GM12878 (cell line): ENCODE measurements at regions not wholly inside any gene's neighbourhood (a gene's known extent, or its start where the extent isn't known, plus 50 kb on each side); places are given as distances from the start of the nearest gene placed in this dataset.

ENCODE experiments used
- ATAC-seq: fragments of 200-7000 bp; cut with Tn5 transposase; 3 replicates; pipeline ENCODE4 v1.9.1; 2020; ENCODE audit warnings: mild to moderate bottlenecking, moderate library complexity
- BruUV-seq: library from RNA; stranded (reverse); fragments of 400-500 nt; replicated peaks from 2 replicates; lab custom pipeline; 2021; lab: Mats Ljungman, UMichigan
- CTCF ChIA-PET: fragments of 300-600 bp; sonication (Branson Sonifier 250); formaldehyde crosslinking; extraction: SDS; loops from one replicate; lab custom pipeline; 2021; ENCODE audit warnings: inconsistent platforms; lab: Yijun Ruan, JAX
- POLR2A ChIA-PET: fragments of 350-600 bp; formaldehyde crosslinking; extraction: SDS; loops from one replicate; lab custom pipeline; 2021; ENCODE audit warnings: inconsistent platforms; lab: Charles Lee
- RAD21 ChIA-PET: fragments of 300-600 bp; sonication (Branson Sonifier 250); formaldehyde crosslinking; loops from one replicate; lab custom pipeline; 2023; ENCODE audit warnings: antibody characterized with exemption; ENCODE audit not compliant: unreplicated experiment; lab: Charles Lee
- SMC1A ChIA-PET: fragments of 300-600 bp; sonication (Branson Sonifier 250); formaldehyde crosslinking; loops from one replicate; lab custom pipeline; 2023; ENCODE audit not compliant: unreplicated experiment, uncharacterized antibody; lab: Charles Lee
- DNase-seq: peaks from one replicate; pipeline ENCODE4 v3.0.0-alpha.2; 2011; ENCODE audit warnings: low read depth, low spot score
- FAIRE-seq: peaks from 3 replicates; lab custom pipeline; 2011; peaks lifted over from hg19 to GRCh38; lab: Jason Lieb, UNC
- H2AFZ ChIP-seq: 2 replicates; pipeline ENCODE4 v1.6.0; 2011; ENCODE audit warnings: low read depth, low read length, control low read depth; ENCODE audit not compliant: control insufficient read depth
- H3K27ac ChIP-seq: 2 replicates; pipeline ENCODE4 v1.5.1; 2011; ENCODE audit warnings: control low read depth; ENCODE audit not compliant: control insufficient read depth, insufficient read depth
- H3K27me3 ChIP-seq, 2 experiments: replicated peaks in 1 of 2; 2 replicates each; pipeline versions ENCODE4 v1.6.0 to v1.6.1; 2011; ENCODE audit warnings: low read length in 1 of 2; ENCODE audit not compliant: control insufficient read depth in 2 of 2, insufficient read depth in 2 of 2
- H3K36me3 ChIP-seq, 2 experiments: 2 replicates each; pipeline ENCODE4 v1.5.1; 2011; ENCODE audit warnings: low read length in 1 of 2; ENCODE audit not compliant: control insufficient read depth in 2 of 2, insufficient read depth in 2 of 2
- H3K4me1 ChIP-seq: 2 replicates; pipeline ENCODE4 v1.6.1; 2011; ENCODE audit warnings: mild to moderate bottlenecking, low read length, moderate library complexity, mixed read lengths; ENCODE audit not compliant: control insufficient read depth, insufficient read depth
- H3K4me2 ChIP-seq: 2 replicates; pipeline ENCODE4 v1.6.0; 2011; ENCODE audit warnings: control low read depth; ENCODE audit not compliant: control insufficient read depth, insufficient read depth
- H3K4me3 ChIP-seq: fragments of 200-600 bp; sonication (generic); 2 replicates; pipeline ENCODE4 v1.5.1; 2016
- H3K79me2 ChIP-seq: 2 replicates; pipeline ENCODE4 v1.6.0; 2011; ENCODE audit warnings: low read length; ENCODE audit not compliant: control insufficient read depth, insufficient read depth
- H3K9ac ChIP-seq: 2 replicates; pipeline ENCODE4 v1.8.0; 2011; ENCODE audit warnings: low read length, control low read depth, mixed read lengths; ENCODE audit not compliant: control insufficient read depth, insufficient read depth
- H3K9me3 ChIP-seq: replicated peaks from 3 replicates; pipeline ENCODE4 v1.5.1; 2011; ENCODE audit warnings: mild to moderate bottlenecking, low read length; ENCODE audit not compliant: control insufficient read depth, insufficient read depth
- H4K20me1 ChIP-seq: 2 replicates; pipeline ENCODE4 v1.6.0; 2011; ENCODE audit not compliant: control insufficient read depth, insufficient read depth
- BCL11A ChIP-seq: IDR thresholded peaks from 2 replicates; pipeline ENCODE4 v1.6.1; 2011; ENCODE audit warnings: low read depth, low read length
- ESRRA ChIP-seq: IDR thresholded peaks from 2 replicates; pipeline ENCODE4 v1.6.1; 2012; ENCODE audit warnings: mild to moderate bottlenecking, low read length, improper control_type of control experiment
- GABPA ChIP-seq: IDR thresholded peaks from 2 replicates; pipeline ENCODE4 v1.6.1; 2014; ENCODE audit warnings: antibody characterized with exemption, low read depth, mild to moderate bottlenecking, inconsistent platforms
- HDAC2 ChIP-seq: fragments of 200-600 bp; sonication (generic); IDR thresholded peaks from 2 replicates; pipeline ENCODE4 v1.6.1; 2017
- HDGF ChIP-seq: fragments of 450-650 bp; IDR thresholded peaks from 2 replicates; pipeline ENCODE4 v1.6.1; 2016; ENCODE audit warnings: antibody characterized with exemption
- PAX5 ChIP-seq: IDR thresholded peaks from 2 replicates; pipeline ENCODE4 v1.6.1; 2011; ENCODE audit warnings: low read depth, low read length, borderline replicate concordance
- POU2F2 ChIP-seq: IDR thresholded peaks from 3 replicates; pipeline ENCODE4 v1.6.1; 2011; ENCODE audit warnings: low read depth, mild to moderate bottlenecking, low read length, borderline replicate concordance
- RFX5 ChIP-seq: IDR thresholded peaks from 2 replicates; pipeline ENCODE4 v1.6.1; 2011; ENCODE audit warnings: low read depth, low read length, improper control_type of control experiment
- SREBF2 ChIP-seq: IDR thresholded peaks from 2 replicates; pipeline ENCODE4 v1.6.1; 2012; ENCODE audit warnings: mild to moderate bottlenecking, low read length
- TBL1XR1 ChIP-seq: IDR thresholded peaks from 2 replicates; pipeline ENCODE4 v1.6.1; 2012; ENCODE audit warnings: low read depth, low read length, improper control_type of control experiment
- ZNF207 ChIP-seq: fragments of 450-650 bp; IDR thresholded peaks from 2 replicates; pipeline ENCODE4 v1.6.1; 2014; ENCODE audit warnings: antibody characterized with exemption, mild to moderate bottlenecking, borderline replicate concordance
- WGBS: methylation state at CpG from one replicate; pipeline ENCODE4 v1.1.6; 2016; ENCODE audit warnings: low lambda C conversion rate; ENCODE audit not compliant: insufficient replicate concordance, insufficient coverage; ENCODE audit errors: missing lambda C conversion rate; 5-methylcytosine and 5-hydroxymethylcytosine counted together
- in situ Hi-C: fragments of 300-500 bp; cut with MboI; formaldehyde crosslinking; loops from 9 replicates; pipeline ENCODE4 v1.14.3; 2018; ENCODE audit warnings: mixed read lengths
- intact Hi-C: fragments of 100-400 bp; cut with micrococcal nuclease; formaldehyde crosslinking; loops from one replicate; pipeline ENCODE4 v1.14.2; 2022; ENCODE audit not compliant: unreplicated experiment
- TF ChIP-seq, protein P1 (sequence below): IDR thresholded peaks from 2 replicates; pipeline ENCODE4 v1.6.1; 2012; ENCODE audit warnings: low read depth, low read length, improper control_type of control experiment
- TF ChIP-seq, protein P2 (sequence below): fragments of 450-650 bp; IDR thresholded peaks from 2 replicates; pipeline ENCODE4 v1.6.1; 2017; ENCODE audit warnings: mild to moderate bottlenecking, low read depth, inconsistent platforms; ENCODE audit not compliant: poor library complexity, severe bottlenecking
- TF ChIP-seq, protein P3 (sequence below): fragments of 450-650 bp; formaldehyde crosslinking; IDR thresholded peaks from 2 replicates; pipeline ENCODE4 v1.5.0; 2022; ENCODE audit warnings: mild to moderate bottlenecking, missing genetic modification characterization

DNA sequence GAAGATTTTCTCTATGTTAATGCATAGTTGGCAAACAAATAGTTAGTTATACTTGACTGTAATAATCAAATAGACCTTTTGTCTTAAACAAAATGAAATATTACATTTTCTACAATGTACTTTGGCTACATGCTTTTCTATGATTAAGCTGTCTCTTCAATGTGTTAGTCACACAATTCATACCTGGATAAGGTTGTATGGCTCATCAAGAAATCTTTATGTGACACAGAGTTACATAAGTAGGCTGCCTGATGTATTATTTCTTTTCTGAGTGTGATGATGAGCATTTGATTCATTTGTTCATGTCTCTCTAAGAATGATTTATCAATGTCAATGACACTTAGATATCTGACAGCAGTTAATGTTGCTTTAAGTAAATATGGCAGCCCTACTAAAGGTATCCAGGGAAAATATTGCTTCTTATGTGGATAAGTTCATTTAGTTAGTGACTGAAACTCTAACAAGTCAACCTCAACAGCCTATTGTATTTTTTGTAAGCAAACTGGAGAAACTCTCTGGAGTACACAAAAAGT, 157.4 kb upstream of the SOX2 start:
- no peak for FAIRE-seq
- no peak for TF ChIP-seq GABPA

DNA sequence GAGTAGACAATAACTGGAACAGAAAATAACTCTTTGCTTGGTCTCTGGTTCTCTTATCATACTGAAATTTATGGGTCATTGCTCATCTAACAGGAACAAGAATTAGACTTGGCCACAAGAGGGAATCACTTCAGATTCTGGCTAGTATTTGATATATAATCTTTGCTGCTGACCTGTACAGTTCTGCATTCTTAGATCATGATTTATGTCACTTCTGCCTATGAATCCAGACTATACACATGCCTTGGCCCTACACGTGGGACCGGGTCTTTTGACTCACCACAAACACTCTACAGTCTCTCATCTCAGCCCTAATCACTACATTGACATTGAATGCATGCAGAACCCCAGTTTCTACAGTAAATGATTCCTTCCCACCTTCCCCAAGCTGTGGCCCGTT, 162.5 kb upstream of the SOX2 start:
- DNase-seq = no peak
- Histone ChIP-seq H3K9me3 (no peaks in the 10 kb centered on the region), H3K4me3 (no peak overlapping the region), H3K79me2 (no peaks in the 10 kb centered on the region), H3K4me1 (no peaks in the 10 kb centered on the region), H3K9ac (no peak overlapping the region), H4K20me1 (no peaks in the 10 kb centered on the region), H2AFZ (no peak overlapping the region), H3K27me3 (no peaks in the 10 kb centered on the region), H3K27ac (no peak overlapping the region), H3K4me2 (no peak overlapping the region), H3K36me3 (no peaks in the 10 kb centered on the region)
- FAIRE-seq = no peak
- WGBS = 0% methylated on average over 3 of the region's 3 CpGs
- intact Hi-C loops (no loop called here), in situ Hi-C loops (no loop called here)
- RAD21 ChIA-PET = no interaction called here
- POLR2A ChIA-PET = no interaction called here
- SMC1A ChIA-PET = no interaction called here
- no TSS peak for BruUV-seq
- CTCF ChIA-PET = no interaction called here
- no peak for ATAC-seq
- TF ChIP-seq ESRRA (no peak), HDAC2 (no peak), RFX5 (no peak), POU2F2 (no peak), SREBF2 (no peak), HDGF (no peak), TBL1XR1 (no peak), ZNF207 (no peak), PAX5 (no peak), BCL11A (no peak)
- TF ChIP-seq, protein P1, sequence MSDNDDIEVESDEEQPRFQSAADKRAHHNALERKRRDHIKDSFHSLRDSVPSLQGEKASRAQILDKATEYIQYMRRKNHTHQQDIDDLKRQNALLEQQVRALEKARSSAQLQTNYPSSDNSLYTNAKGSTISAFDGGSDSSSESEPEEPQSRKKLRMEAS = no peak
- TF ChIP-seq, protein P2, sequence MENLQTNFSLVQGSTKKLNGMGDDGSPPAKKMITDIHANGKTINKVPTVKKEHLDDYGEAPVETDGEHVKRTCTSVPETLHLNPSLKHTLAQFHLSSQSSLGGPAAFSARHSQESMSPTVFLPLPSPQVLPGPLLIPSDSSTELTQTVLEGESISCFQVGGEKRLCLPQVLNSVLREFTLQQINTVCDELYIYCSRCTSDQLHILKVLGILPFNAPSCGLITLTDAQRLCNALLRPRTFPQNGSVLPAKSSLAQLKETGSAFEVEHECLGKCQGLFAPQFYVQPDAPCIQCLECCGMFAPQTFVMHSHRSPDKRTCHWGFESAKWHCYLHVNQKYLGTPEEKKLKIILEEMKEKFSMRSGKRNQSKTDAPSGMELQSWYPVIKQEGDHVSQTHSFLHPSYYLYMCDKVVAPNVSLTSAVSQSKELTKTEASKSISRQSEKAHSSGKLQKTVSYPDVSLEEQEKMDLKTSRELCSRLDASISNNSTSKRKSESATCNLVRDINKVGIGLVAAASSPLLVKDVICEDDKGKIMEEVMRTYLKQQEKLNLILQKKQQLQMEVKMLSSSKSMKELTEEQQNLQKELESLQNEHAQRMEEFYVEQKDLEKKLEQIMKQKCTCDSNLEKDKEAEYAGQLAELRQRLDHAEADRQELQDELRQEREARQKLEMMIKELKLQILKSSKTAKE = no peak
- TF ChIP-seq, protein P3, sequence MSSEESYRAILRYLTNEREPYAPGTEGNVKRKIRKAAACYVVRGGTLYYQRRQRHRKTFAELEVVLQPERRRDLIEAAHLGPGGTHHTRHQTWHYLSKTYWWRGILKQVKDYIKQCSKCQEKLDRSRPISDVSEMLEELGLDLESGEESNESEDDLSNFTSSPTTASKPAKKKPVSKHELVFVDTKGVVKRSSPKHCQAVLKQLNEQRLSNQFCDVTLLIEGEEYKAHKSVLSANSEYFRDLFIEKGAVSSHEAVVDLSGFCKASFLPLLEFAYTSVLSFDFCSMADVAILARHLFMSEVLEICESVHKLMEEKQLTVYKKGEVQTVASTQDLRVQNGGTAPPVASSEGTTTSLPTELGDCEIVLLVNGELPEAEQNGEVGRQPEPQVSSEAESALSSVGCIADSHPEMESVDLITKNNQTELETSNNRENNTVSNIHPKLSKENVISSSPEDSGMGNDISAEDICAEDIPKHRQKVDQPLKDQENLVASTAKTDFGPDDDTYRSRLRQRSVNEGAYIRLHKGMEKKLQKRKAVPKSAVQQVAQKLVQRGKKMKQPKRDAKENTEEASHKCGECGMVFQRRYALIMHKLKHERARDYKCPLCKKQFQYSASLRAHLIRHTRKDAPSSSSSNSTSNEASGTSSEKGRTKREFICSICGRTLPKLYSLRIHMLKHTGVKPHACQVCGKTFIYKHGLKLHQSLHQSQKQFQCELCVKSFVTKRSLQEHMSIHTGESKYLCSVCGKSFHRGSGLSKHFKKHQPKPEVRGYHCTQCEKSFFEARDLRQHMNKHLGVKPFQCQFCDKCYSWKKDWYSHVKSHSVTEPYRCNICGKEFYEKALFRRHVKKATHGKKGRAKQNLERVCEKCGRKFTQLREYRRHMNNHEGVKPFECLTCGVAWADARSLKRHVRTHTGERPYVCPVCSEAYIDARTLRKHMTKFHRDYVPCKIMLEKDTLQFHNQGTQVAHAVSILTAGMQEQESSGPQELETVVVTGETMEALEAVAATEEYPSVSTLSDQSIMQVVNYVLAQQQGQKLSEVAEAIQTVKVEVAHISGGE (CRISPR knock-in tag) = no peak

More for the DNA sequence above, 157.4 kb upstream of the SOX2 start:
- intact Hi-C loops (no loop called here), in situ Hi-C loops (no loop called here)
- no peaks in the 10 kb centered on the region for H3K27me3 ChIP-seq
- no peak overlapping the region for H2AFZ ChIP-seq
- SMC1A ChIA-PET = no interaction called here
- H4K20me1 ChIP-seq = no peaks in the 10 kb centered on the region
- H3K4me2 ChIP-seq = no peak overlapping the region
- DNase-seq (no peak), ATAC-seq (no peak)
- H3K9ac ChIP-seq = no peak overlapping the region
- no peaks in the 10 kb centered on the region for H3K4me1 ChIP-seq
- RAD21 ChIA-PET = no interaction called here
- H3K36me3 ChIP-seq = no peaks in the 10 kb centered on the region
- CTCF ChIA-PET = no interaction called here
- no peak overlapping the region for H3K27ac ChIP-seq
- no TSS peak for BruUV-seq
- H3K4me3 ChIP-seq = no peak overlapping the region
- no peaks in the 10 kb centered on the region for H3K79me2 ChIP-seq
- no peaks in the 10 kb centered on the region for H3K9me3 ChIP-seq
- POLR2A ChIA-PET = no interaction called here
